Loucy (cell line): ENCODE measurements at regions not wholly inside any gene's neighbourhood (a gene's known extent, or its start where the extent isn't known, plus 50 kb on each side); places are given as distances from the start of the nearest gene placed in this dataset.

Source experiments
- H2AFZ ChIP-seq: fragments of 200-600 bp; sonication (generic); 2 replicates; pipeline ENCODE4 v1.6.0; 2016; ENCODE audit warnings: antibody characterized with exemption, mild to moderate bottlenecking, low read length, moderate library complexity
- H3F3A ChIP-seq: fragments of 200-600 bp; 2 replicates; pipeline ENCODE4 v1.6.0; 2016; ENCODE audit warnings: antibody characterized with exemption, low read depth, mild to moderate bottlenecking
- H3K27me3 ChIP-seq: fragments of 200-600 bp; sonication (generic); 2 replicates; pipeline ENCODE4 v1.6.1; 2014; ENCODE audit warnings: low read length, mild to moderate bottlenecking; ENCODE audit not compliant: insufficient read depth, poor library complexity, severe bottlenecking
- H3K36me3 ChIP-seq: fragments of 200-600 bp; sonication (generic); 2 replicates; pipeline ENCODE4 v1.6.1; 2016; ENCODE audit warnings: low read length; ENCODE audit not compliant: insufficient read depth
- H3K4me1 ChIP-seq: fragments of 200-600 bp; sonication (generic); 2 replicates; pipeline ENCODE4 v1.5.1; 2014; ENCODE audit warnings: low read length, mild to moderate bottlenecking; ENCODE audit not compliant: insufficient read depth, poor library complexity, severe bottlenecking
- H3K4me2 ChIP-seq: fragments of 200-600 bp; sonication (generic); 2 replicates; pipeline ENCODE4 v1.6.0; 2014; ENCODE audit warnings: antibody characterized with exemption, low read length, low read depth, mild to moderate bottlenecking; ENCODE audit not compliant: poor library complexity, severe bottlenecking
- H3K4me3 ChIP-seq: fragments of 200-600 bp; sonication (generic); 2 replicates; pipeline ENCODE4 v1.5.1; 2014; ENCODE audit warnings: low read length, mild to moderate bottlenecking, mixed read lengths; ENCODE audit not compliant: poor library complexity, severe bottlenecking
- H3K79me2 ChIP-seq: fragments of 200-600 bp; sonication (generic); 2 replicates; pipeline ENCODE4 v1.6.1; 2014; ENCODE audit warnings: low read length; ENCODE audit not compliant: insufficient read depth
- H3K9ac ChIP-seq: fragments of 200-600 bp; sonication (generic); 2 replicates; pipeline ENCODE4 v1.6.0; 2014; ENCODE audit warnings: mild to moderate bottlenecking, low read depth, low read length, moderate library complexity; ENCODE audit not compliant: poor library complexity, severe bottlenecking
- H3K9me2 ChIP-seq: fragments of 200-600 bp; sonication (generic); replicated peaks from 2 replicates; pipeline ENCODE4 v1.6.1; 2016; ENCODE audit warnings: low read depth, low read length, mixed read lengths
- H3K9me3 ChIP-seq: fragments of 200-600 bp; sonication (generic); 2 replicates; pipeline ENCODE4 v1.6.1; 2014; ENCODE audit warnings: mild to moderate bottlenecking, antibody characterized with exemption, low read length, low read depth; ENCODE audit not compliant: insufficient read depth
- H4K20me1 ChIP-seq: fragments of 200-600 bp; sonication (generic); 2 replicates; pipeline ENCODE4 v1.6.0; 2014; ENCODE audit warnings: antibody characterized with exemption, low read length, mild to moderate bottlenecking; ENCODE audit not compliant: insufficient read depth, poor library complexity, severe bottlenecking
- CTCF ChIP-seq: fragments of 200-600 bp; sonication (generic); conservative IDR thresholded peaks from 2 replicates; pipeline ENCODE4 v1.5.1; 2014; ENCODE audit warnings: mild to moderate bottlenecking, antibody characterized with exemption, low read length
- EZH2phosphoT487 ChIP-seq: fragments of 200-600 bp; IDR thresholded peaks from 2 replicates; pipeline ENCODE4 v1.6.1; 2018; ENCODE audit warnings: antibody characterized with exemption, mild to moderate bottlenecking, moderate library complexity, borderline replicate concordance

- Histone ChIP-seq H2AFZ (no peak overlapping the region), H3K4me2 (no peak overlapping the region), H4K20me1 (no peaks in the 10 kb centered on the region), H3F3A (no peaks in the 10 kb centered on the region), H3K27me3 (no peaks in the 10 kb centered on the region), H3K9me2 (no peaks in the 10 kb centered on the region), H3K4me1 (no peaks in the 10 kb centered on the region), H3K9me3 (no peaks in the 10 kb centered on the region), H3K79me2 (no peaks in the 10 kb centered on the region), H3K4me3 (no peak overlapping the region), H3K9ac (no peak overlapping the region), H3K36me3 (no peaks in the 10 kb centered on the region)
- TF ChIP-seq EZH2phosphoT487 (no peak), CTCF (no peak)
Measured at GRCh38 chr1:224850446-224850845, 79.0 kb upstream of the DNAH14 start.

- Histone ChIP-seq H3K9ac (no peak overlapping the region), H3K4me2 (no peak overlapping the region), H3K4me1 (no peaks in the 10 kb centered on the region), H3K9me3 (no peaks in the 10 kb centered on the region), H3F3A (no peaks in the 10 kb centered on the region), H3K27me3 (no peaks in the 10 kb centered on the region), H2AFZ (peak overlapping the region; percentile 79), H3K4me3 (no peak overlapping the region), H3K36me3 (no peaks in the 10 kb centered on the region), H4K20me1 (no peaks in the 10 kb centered on the region), H3K9me2 (no peaks in the 10 kb centered on the region), H3K79me2 (no peaks in the 10 kb centered on the region)
- TF ChIP-seq CTCF (peak; percentile 95), EZH2phosphoT487 (no peak)
Measured at GRCh38 chr1:224851210-224851847, 78.1 kb upstream of the DNAH14 start.

GRCh38 chr1:224851848-224852261 is 77.6 kb upstream of the DNAH14 start:
- no peaks in the 10 kb centered on the region for H3K36me3 ChIP-seq
- H3K9me3 ChIP-seq = no peaks in the 10 kb centered on the region
- no peak overlapping the region for H3K9ac ChIP-seq
- TF ChIP-seq CTCF (no peak; the same call in 1 of the 2 replicates), EZH2phosphoT487 (no peak)
- H3K79me2 ChIP-seq = no peaks in the 10 kb centered on the region
- no peak overlapping the region for H3K4me3 ChIP-seq
- no peaks in the 10 kb centered on the region for H3F3A ChIP-seq
- H3K27me3 ChIP-seq = no peaks in the 10 kb centered on the region
- H2AFZ ChIP-seq = peak overlapping the region; percentile 79
- H3K9me2 ChIP-seq = no peaks in the 10 kb centered on the region
- H3K4me1 ChIP-seq = no peaks in the 10 kb centered on the region
- no peak overlapping the region for H3K4me2 ChIP-seq
- H4K20me1 ChIP-seq = no peaks in the 10 kb centered on the region
